ENCODE measurements at regions not wholly inside any gene's neighbourhood (a gene's known extent, or its start where the extent isn't known, plus 50 kb on each side); places are given as distances from the start of the nearest gene placed in this dataset.
"Not testable (repeated sequence)": the region's sequence is repeated elsewhere in the genome, so short reads cannot be mapped to it uniquely, and the experiment has no call there.

GRCh38 chr1:149713513-149713912 is 69.0 kb upstream of the FCGR1A start:
- H3K27me3 Mint-ChIP-seq; DNase-seq (ENCODE audit: extremely low spot score, unreplicated experiment); H3K4me1 Mint-ChIP-seq (ENCODE audit: unreplicated experiment); H3K36me3 Mint-ChIP-seq; H3K27ac Mint-ChIP-seq; H3K9me3 Mint-ChIP-seq: not testable (repeated sequence)
- peak overlapping the region; percentile 85 for H3K4me3 Mint-ChIP-seq

- not testable (repeated sequence) for H3K4me3 Mint-ChIP-seq; H3K27me3 Mint-ChIP-seq; H3K36me3 Mint-ChIP-seq; DNase-seq (ENCODE audit: extremely low spot score, unreplicated experiment); H3K4me1 Mint-ChIP-seq (ENCODE audit: unreplicated experiment); H3K27ac Mint-ChIP-seq; H3K9me3 Mint-ChIP-seq
Observed at GRCh38 chr1:149713952-149714351, 68.5 kb upstream of the FCGR1A start.

GRCh38 chr1:149724618-149725302 is 57.7 kb upstream of the FCGR1A start:
- not testable (repeated sequence) for H3K27ac Mint-ChIP-seq; DNase-seq (ENCODE audit: extremely low spot score, unreplicated experiment); H3K27me3 Mint-ChIP-seq; H3K9me3 Mint-ChIP-seq; H3K36me3 Mint-ChIP-seq; H3K4me3 Mint-ChIP-seq; H3K4me1 Mint-ChIP-seq (ENCODE audit: unreplicated experiment)

DNA sequence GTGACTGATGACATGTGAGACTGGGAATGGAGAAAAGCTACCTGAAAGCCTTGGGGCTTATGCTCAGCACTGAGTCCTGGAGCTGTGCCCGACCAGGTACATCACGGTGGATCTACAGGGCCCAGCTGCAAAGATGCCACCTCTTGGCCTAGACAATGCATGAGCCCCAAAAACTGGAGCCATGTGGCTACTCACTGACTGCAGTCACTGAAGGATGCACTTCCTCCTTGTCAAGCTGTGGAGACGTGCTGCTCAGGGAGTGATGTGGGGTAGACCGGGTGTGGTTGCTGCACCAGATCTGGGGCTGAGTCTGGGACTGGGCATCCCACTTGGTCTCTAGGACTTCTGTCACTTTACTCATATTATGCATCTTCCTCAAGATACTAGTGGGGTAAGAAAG is 55.8 kb upstream of the FCGR1A start:
- not testable (repeated sequence) for H3K4me3 Mint-ChIP-seq; H3K4me1 Mint-ChIP-seq (ENCODE audit: unreplicated experiment); H3K9me3 Mint-ChIP-seq; DNase-seq (ENCODE audit: extremely low spot score, unreplicated experiment); H3K27me3 Mint-ChIP-seq; H3K36me3 Mint-ChIP-seq; H3K27ac Mint-ChIP-seq

- H3K27me3 Mint-ChIP-seq; DNase-seq (ENCODE audit: extremely low spot score, unreplicated experiment); H3K4me3 Mint-ChIP-seq; H3K4me1 Mint-ChIP-seq (ENCODE audit: unreplicated experiment); H3K27ac Mint-ChIP-seq; H3K36me3 Mint-ChIP-seq; H3K9me3 Mint-ChIP-seq: not testable (repeated sequence)
Observed at GRCh38 chr1:149728598-149728997, 53.9 kb upstream of the FCGR1A start.

Data from type B pancreatic cell (in vitro differentiated cells).